Gastroesophageal sphincter (tissue), 3 donors: ENCODE measurements at regions not wholly inside any gene's neighbourhood (a gene's known extent, or its start where the extent isn't known, plus 50 kb on each side); places are given as distances from the start of the nearest gene placed in this dataset.

Experiments
- EP300 ChIP-seq: sonication (generic); formaldehyde crosslinking; IDR thresholded peaks from one replicate; pipeline ENCODE4 v1.6.1; 2017; ENCODE audit warnings: antibody characterized with exemption, mild to moderate bottlenecking
- POLR2AphosphoS5 ChIP-seq: sonication (generic); formaldehyde crosslinking; IDR thresholded peaks from one replicate; pipeline ENCODE4 v1.6.1; 2017; ENCODE audit warnings: antibody characterized with exemption
- TF ChIP-seq, protein P1 (sequence below), 4 experiments: fragments of 200-600 bp in 2 of 4; fragments of 450-650 bp in 2 of 4; sonication (generic) in 1 of 4; IDR thresholded peaks; one replicate each; pipeline ENCODE4 v1.5.1; 2017 to 2019; ENCODE audit warnings: antibody characterized with exemption in 4 of 4, mild to moderate bottlenecking in 2 of 4, moderate library complexity in 2 of 4

- TF ChIP-seq EP300 (no peak), POLR2AphosphoS5 (no peak)
- TF ChIP-seq, protein P1, sequence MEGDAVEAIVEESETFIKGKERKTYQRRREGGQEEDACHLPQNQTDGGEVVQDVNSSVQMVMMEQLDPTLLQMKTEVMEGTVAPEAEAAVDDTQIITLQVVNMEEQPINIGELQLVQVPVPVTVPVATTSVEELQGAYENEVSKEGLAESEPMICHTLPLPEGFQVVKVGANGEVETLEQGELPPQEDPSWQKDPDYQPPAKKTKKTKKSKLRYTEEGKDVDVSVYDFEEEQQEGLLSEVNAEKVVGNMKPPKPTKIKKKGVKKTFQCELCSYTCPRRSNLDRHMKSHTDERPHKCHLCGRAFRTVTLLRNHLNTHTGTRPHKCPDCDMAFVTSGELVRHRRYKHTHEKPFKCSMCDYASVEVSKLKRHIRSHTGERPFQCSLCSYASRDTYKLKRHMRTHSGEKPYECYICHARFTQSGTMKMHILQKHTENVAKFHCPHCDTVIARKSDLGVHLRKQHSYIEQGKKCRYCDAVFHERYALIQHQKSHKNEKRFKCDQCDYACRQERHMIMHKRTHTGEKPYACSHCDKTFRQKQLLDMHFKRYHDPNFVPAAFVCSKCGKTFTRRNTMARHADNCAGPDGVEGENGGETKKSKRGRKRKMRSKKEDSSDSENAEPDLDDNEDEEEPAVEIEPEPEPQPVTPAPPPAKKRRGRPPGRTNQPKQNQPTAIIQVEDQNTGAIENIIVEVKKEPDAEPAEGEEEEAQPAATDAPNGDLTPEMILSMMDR (IDR thresholded peaks at IDR 0.05): no peak
These were observed 240.2 kb upstream of the TANK start for GRCh38 chr2:160920061-160920460.
